HL-60 (cell line): ENCODE measurements at regions not wholly inside any gene's neighbourhood (a gene's known extent, or its start where the extent isn't known, plus 50 kb on each side); places are given as distances from the start of the nearest gene placed in this dataset.

Experiments used
- CTCF ChIP-seq: IDR thresholded peaks from one replicate; pipeline ENCODE4 v1.5.1; 2011; ENCODE audit warnings: low read length, control low read depth, inconsistent platforms; ENCODE audit not compliant: insufficient read depth
- POLR2AphosphoS5 ChIP-seq: IDR thresholded peaks from 2 replicates; pipeline ENCODE4 v1.6.1; 2012; ENCODE audit warnings: low read depth
- REST ChIP-seq: IDR thresholded peaks from 2 replicates; pipeline ENCODE4 v1.6.1; 2012; ENCODE audit warnings: low read depth; ENCODE audit not compliant: insufficient replicate concordance

DNA sequence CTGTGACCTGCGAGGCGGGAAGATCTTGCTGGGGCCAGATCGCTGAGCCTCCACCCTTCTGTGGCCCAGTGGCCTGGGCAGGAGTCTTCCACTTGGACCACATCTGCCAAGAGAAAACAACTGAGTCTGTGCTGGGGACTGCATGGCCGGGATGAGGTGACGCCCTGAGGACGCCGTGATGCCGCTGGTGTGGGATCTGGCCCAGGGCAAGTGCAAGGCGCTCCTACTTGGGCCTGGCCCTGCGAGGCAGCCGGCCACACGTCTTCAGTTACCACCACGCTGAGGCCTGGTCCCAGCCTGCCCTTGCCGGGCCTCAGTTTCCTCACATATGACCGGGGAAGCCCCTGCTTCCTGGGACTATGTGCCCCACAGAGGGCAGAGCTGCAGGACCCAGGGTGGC, 133.4 kb downstream of the SLC25A46 start:
- no peak for TF ChIP-seq CTCF
- TF ChIP-seq REST = no peak
- no peak for TF ChIP-seq POLR2AphosphoS5
